ENCODE measurements at regions not wholly inside any gene's neighbourhood (a gene's known extent, or its start where the extent isn't known, plus 50 kb on each side); places are given as distances from the start of the nearest gene placed in this dataset.
A peak's percentile ranks its signal among the peaks of the same experiment; 100 is the strongest.

- H3K27ac Mint-ChIP-seq, result no peak overlapping the region
- H3K36me3 Mint-ChIP-seq (ENCODE audit: insufficient read depth in 2 of 2), result peaks cover 4 to 7% of the 10 kb centered on the region in 2 donors
- no peak for ATAC-seq (replicated peaks in 1 of 2)
- H3K4me3 Mint-ChIP-seq, result no peak overlapping the region
- H3K4me1 Mint-ChIP-seq (ENCODE audit: low read depth), result no peaks in the 10 kb centered on the region
- H3K9me3 Mint-ChIP-seq, result peaks cover 2 to 7% of the 10 kb centered on the region in 2 donors
- no peaks in the 10 kb centered on the region for H3K27me3 Mint-ChIP-seq (ENCODE audit: low read depth)
- DNase-seq, result no peak
Measured at GRCh38 chr6:22017766-22018165, 279.1 kb downstream of the PRL start.

GRCh38 chr6:22019857-22020256 is 277.0 kb downstream of the PRL start:
- Mint-ChIP-seq H3K27me3 (ENCODE audit: low read depth) (no peaks in the 10 kb centered on the region), H3K27ac (no peak overlapping the region), H3K9me3 (peaks cover 2 to 9% of the 10 kb centered on the region in 2 donors)

GRCh38 chr6:22020299-22021003 is 276.4 kb downstream of the PRL start:
- H3K4me1 Mint-ChIP-seq (ENCODE audit: low read depth), result peaks cover 8% of the 10 kb centered on the region
- no peaks in the 10 kb centered on the region for H3K27me3 Mint-ChIP-seq (ENCODE audit: low read depth)
- ATAC-seq (replicated peaks in 1 of 2) (no peak), DNase-seq (no peak)
- H3K9me3 Mint-ChIP-seq, result peaks cover 2 to 9% of the 10 kb centered on the region in 2 donors
- H3K36me3 Mint-ChIP-seq (ENCODE audit: insufficient read depth in 2 of 2), result peaks cover 5 to 9% of the 10 kb centered on the region in 2 donors
- H3K4me3 Mint-ChIP-seq, result no peak overlapping the region
- H3K27ac Mint-ChIP-seq, result no peak overlapping the region

More at GRCh38 chr6:22019857-22020256, 277.0 kb downstream of the PRL start:
- peaks cover 5 to 9% of the 10 kb centered on the region in 2 donors for H3K36me3 Mint-ChIP-seq (ENCODE audit: insufficient read depth in 2 of 2)
- DNase-seq, result no peak
- H3K4me3 Mint-ChIP-seq, result no peak overlapping the region
- no peak for ATAC-seq (replicated peaks in 1 of 2)
- peaks cover 2% of the 10 kb centered on the region for H3K4me1 Mint-ChIP-seq (ENCODE audit: low read depth)

- DNase-seq, result no peak
- peaks cover 2 to 9% of the 10 kb centered on the region in 2 donors for H3K9me3 Mint-ChIP-seq
- peaks cover 19% of the 10 kb centered on the region for H3K4me1 Mint-ChIP-seq (ENCODE audit: low read depth)
- no peak overlapping the region for H3K4me3 Mint-ChIP-seq
- H3K36me3 Mint-ChIP-seq (ENCODE audit: insufficient read depth in 2 of 2), result peaks cover 5 to 9% of the 10 kb centered on the region in 2 donors
- no peak overlapping the region for H3K27ac Mint-ChIP-seq
- no peaks in the 10 kb centered on the region for H3K27me3 Mint-ChIP-seq (ENCODE audit: low read depth)
- ATAC-seq (replicated peaks in 1 of 2), result no peak
Measured at GRCh38 chr6:22021966-22022365, 274.9 kb downstream of the PRL start.

GRCh38 chr6:22023937-22024336 is 272.9 kb downstream of the PRL start:
- H3K27ac Mint-ChIP-seq, result no peak overlapping the region

GRCh38 chr6:22024973-22025467 is 271.8 kb downstream of the PRL start:
- Mint-ChIP-seq H3K36me3 (ENCODE audit: insufficient read depth in 2 of 2) (peaks cover 5 to 9% of the 10 kb centered on the region in 2 donors), H3K27me3 (ENCODE audit: low read depth) (no peaks in the 10 kb centered on the region), H3K4me3 (peak overlapping the region in 1 of 2 donors; percentile 67), H3K9me3 (peaks cover 2 to 9% of the 10 kb centered on the region in 2 donors), H3K4me1 (ENCODE audit: low read depth) (peaks cover 42% of the 10 kb centered on the region), H3K27ac (no peak overlapping the region)
- DNase-seq (no peak), ATAC-seq (replicated peaks in 1 of 2) (no peak)

More at GRCh38 chr6:22023937-22024336, 272.9 kb downstream of the PRL start:
- Mint-ChIP-seq H3K4me1 (ENCODE audit: low read depth) (peaks cover 33% of the 10 kb centered on the region), H3K27me3 (ENCODE audit: low read depth) (no peaks in the 10 kb centered on the region), H3K9me3 (peaks cover 2 to 9% of the 10 kb centered on the region in 2 donors), H3K36me3 (ENCODE audit: insufficient read depth in 2 of 2) (peaks cover 5 to 9% of the 10 kb centered on the region in 2 donors), H3K4me3 (no peak overlapping the region)
- ATAC-seq (replicated peaks in 1 of 2), result no peak
- no peak for DNase-seq

GRCh38 chr6:22025468-22026163 is 271.2 kb downstream of the PRL start:
- Mint-ChIP-seq H3K9me3 (peaks cover 2 to 9% of the 10 kb centered on the region in 2 donors), H3K27me3 (ENCODE audit: low read depth) (no peaks in the 10 kb centered on the region), H3K4me1 (ENCODE audit: low read depth) (peaks cover 42% of the 10 kb centered on the region), H3K36me3 (ENCODE audit: insufficient read depth in 2 of 2) (peaks cover 5 to 9% of the 10 kb centered on the region in 2 donors), H3K4me3 (peak overlapping the region; percentile 42 to 67), H3K27ac (no peak overlapping the region)
- DNase-seq, result peak in 1 of 2 donors; percentile 14
- ATAC-seq (replicated peaks in 1 of 2), result peak; percentile 70 to 71

GRCh38 chr6:22026164-22026678 is 270.6 kb downstream of the PRL start:
- H3K36me3 Mint-ChIP-seq (ENCODE audit: insufficient read depth in 2 of 2), result peaks cover 5 to 9% of the 10 kb centered on the region in 2 donors
- H3K9me3 Mint-ChIP-seq, result peaks cover 2 to 9% of the 10 kb centered on the region in 2 donors
- peak overlapping the region; percentile 42 to 67 for H3K4me3 Mint-ChIP-seq
- H3K27me3 Mint-ChIP-seq (ENCODE audit: low read depth), result no peaks in the 10 kb centered on the region
- no peak overlapping the region for H3K27ac Mint-ChIP-seq
- no peak for DNase-seq
- peak in 1 of 2 donors; percentile 18 for ATAC-seq (replicated peaks in 1 of 2)
- peaks cover 42% of the 10 kb centered on the region for H3K4me1 Mint-ChIP-seq (ENCODE audit: low read depth)

- Mint-ChIP-seq H3K36me3 (ENCODE audit: insufficient read depth in 2 of 2) (peaks cover 5 to 7% of the 10 kb centered on the region in 2 donors), H3K4me3 (no peak overlapping the region), H3K27ac (no peak overlapping the region), H3K27me3 (ENCODE audit: low read depth) (no peaks in the 10 kb centered on the region), H3K9me3 (peaks cover 0 to 8% of the 10 kb centered on the region in 2 donors), H3K4me1 (ENCODE audit: low read depth) (peaks cover 42% of the 10 kb centered on the region)
- ATAC-seq (replicated peaks in 1 of 2), result no peak
- no peak for DNase-seq
Measured at GRCh38 chr6:22027040-22027725, 269.7 kb downstream of the PRL start.

- H3K4me3 Mint-ChIP-seq, result no peak overlapping the region
- H3K4me1 Mint-ChIP-seq (ENCODE audit: low read depth), result peaks cover 42% of the 10 kb centered on the region
- H3K27me3 Mint-ChIP-seq (ENCODE audit: low read depth), result no peaks in the 10 kb centered on the region
- H3K9me3 Mint-ChIP-seq, result peaks cover 0 to under 1% of the 10 kb centered on the region in 2 donors
- ATAC-seq (replicated peaks in 1 of 2) (peak in 1 of 2 donors; percentile 47), DNase-seq (no peak)
- H3K27ac Mint-ChIP-seq, result no peak overlapping the region
- no peaks in the 10 kb centered on the region for H3K36me3 Mint-ChIP-seq (ENCODE audit: insufficient read depth in 2 of 2)
Measured at GRCh38 chr6:22028403-22029090, 268.3 kb downstream of the PRL start.

GRCh38 chr6:22029171-22029570 is 267.7 kb downstream of the PRL start:
- no peak for DNase-seq
- ATAC-seq (replicated peaks in 1 of 2), result no peak
- Mint-ChIP-seq H3K4me3 (no peak overlapping the region), H3K27ac (no peak overlapping the region), H3K27me3 (ENCODE audit: low read depth) (no peaks in the 10 kb centered on the region), H3K4me1 (ENCODE audit: low read depth) (peaks cover 42% of the 10 kb centered on the region), H3K9me3 (peaks cover 0 to 3% of the 10 kb centered on the region in 2 donors), H3K36me3 (ENCODE audit: insufficient read depth in 2 of 2) (no peaks in the 10 kb centered on the region)
